ENCODE measurements at regions not wholly inside any gene's neighbourhood (a gene's known extent, or its start where the extent isn't known, plus 50 kb on each side); places are given as distances from the start of the nearest gene placed in this dataset.

DNA sequence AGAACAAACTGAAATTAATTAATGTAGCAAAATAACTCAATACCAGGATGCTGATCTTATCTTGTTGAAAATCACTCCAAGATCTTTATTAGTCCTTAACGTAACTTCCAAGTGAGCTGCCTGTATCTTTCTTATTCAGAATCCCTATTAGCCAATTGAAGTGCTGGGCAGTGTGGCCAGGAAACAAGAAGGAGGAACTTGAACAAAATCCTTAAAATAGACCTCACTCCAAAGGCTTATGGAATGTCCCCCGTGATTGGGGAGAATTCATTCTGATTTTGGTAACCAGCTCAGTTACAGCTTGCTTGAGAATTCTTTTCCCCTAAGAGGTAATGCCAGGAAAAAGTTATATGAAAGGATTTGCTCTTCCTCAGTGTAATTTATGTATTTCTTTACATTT lies 171.0 kb downstream of the DEPDC1B start:
- intact Hi-C loops (cut with DNase I; ENCODE audit: low total_unique reads), result no loop called here
- TF ChIP-seq, protein P1, sequence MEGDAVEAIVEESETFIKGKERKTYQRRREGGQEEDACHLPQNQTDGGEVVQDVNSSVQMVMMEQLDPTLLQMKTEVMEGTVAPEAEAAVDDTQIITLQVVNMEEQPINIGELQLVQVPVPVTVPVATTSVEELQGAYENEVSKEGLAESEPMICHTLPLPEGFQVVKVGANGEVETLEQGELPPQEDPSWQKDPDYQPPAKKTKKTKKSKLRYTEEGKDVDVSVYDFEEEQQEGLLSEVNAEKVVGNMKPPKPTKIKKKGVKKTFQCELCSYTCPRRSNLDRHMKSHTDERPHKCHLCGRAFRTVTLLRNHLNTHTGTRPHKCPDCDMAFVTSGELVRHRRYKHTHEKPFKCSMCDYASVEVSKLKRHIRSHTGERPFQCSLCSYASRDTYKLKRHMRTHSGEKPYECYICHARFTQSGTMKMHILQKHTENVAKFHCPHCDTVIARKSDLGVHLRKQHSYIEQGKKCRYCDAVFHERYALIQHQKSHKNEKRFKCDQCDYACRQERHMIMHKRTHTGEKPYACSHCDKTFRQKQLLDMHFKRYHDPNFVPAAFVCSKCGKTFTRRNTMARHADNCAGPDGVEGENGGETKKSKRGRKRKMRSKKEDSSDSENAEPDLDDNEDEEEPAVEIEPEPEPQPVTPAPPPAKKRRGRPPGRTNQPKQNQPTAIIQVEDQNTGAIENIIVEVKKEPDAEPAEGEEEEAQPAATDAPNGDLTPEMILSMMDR (IDR thresholded peaks at IDR 0.05), result no peak
- TF ChIP-seq POLR2A (IDR thresholded peaks at IDR 0.05), result no peak
- 40 to 43% methylated on average over 2 of the region's 2 CpGs for WGBS, 2 donors

DNA sequence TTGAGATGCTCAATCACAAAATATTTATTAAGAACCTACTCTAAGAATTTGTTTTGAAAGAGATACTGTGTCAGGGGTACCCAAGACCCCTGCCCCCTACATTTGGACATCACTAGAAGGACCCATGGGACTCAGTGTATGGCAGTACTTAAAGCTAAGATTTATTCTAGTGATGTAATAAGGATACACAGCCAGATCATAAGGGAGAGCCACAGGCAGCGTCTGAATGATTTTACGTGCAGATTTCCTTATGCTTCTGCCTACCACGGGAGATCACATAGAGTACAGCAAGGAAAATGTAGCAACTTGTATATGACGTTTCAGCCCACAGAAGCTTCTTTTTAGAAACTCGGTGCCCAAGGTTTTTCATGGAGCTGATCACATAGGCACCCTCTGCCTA lies 172.9 kb downstream of the DEPDC1B start:
- intact Hi-C loops (cut with DNase I; ENCODE audit: low total_unique reads), result no loop called here
- TF ChIP-seq, protein P1 (IDR thresholded peaks at IDR 0.05), result no peak
- TF ChIP-seq POLR2A (IDR thresholded peaks at IDR 0.05), result no peak
- DNase-seq (ENCODE audit: low spot score in 2 of 2), result no peak
- H3K4me3 ChIP-seq (ENCODE audit: low read depth, poor library complexity, severe bottlenecking), result no peak overlapping the region
- WGBS, 2 donors, result 47 to 57% methylated on average over 5 of the region's 5 CpGs

More for the DNA sequence above, 171.0 kb downstream of the DEPDC1B start:
- no peak for DNase-seq (ENCODE audit: low spot score in 2 of 2)
- H3K4me3 ChIP-seq (ENCODE audit: low read depth, poor library complexity, severe bottlenecking), result no peak overlapping the region

DNA sequence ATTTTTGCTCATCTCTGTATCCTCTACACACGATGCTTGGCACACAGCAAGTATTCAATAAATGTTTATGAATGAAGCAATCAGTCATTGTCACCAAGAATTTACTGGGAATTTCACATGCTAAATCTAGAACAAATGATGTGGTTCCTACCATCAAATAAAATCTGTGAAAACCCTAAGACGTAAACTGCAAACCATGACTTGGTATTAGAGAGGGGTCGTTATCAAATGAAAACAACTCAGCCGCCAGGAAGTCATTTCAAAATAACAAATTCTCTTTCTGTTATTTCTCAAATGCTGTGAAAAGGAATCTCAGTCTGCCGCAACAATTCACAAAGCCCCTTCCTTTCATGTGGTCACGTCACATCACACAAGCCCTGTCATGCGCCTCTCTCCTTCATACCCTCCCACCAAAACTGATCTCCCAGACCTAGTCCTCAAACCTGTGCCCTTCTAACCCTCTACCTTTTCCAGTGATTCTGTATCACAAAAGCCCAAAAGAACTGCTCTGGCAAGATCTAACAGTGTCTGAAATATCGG lies 173.6 kb downstream of the DEPDC1B start:
- TF ChIP-seq, protein P1 (IDR thresholded peaks at IDR 0.05), result no peak
- no peak for TF ChIP-seq POLR2A (IDR thresholded peaks at IDR 0.05)
- intact Hi-C loops (cut with DNase I; ENCODE audit: low total_unique reads), result no loop called here
- no peak for DNase-seq (ENCODE audit: low spot score in 2 of 2)
- 57 to 67% methylated on average over 8 of the region's 8 CpGs for WGBS, 2 donors
- H3K4me3 ChIP-seq (ENCODE audit: low read depth, poor library complexity, severe bottlenecking), result no peak overlapping the region

DNA sequence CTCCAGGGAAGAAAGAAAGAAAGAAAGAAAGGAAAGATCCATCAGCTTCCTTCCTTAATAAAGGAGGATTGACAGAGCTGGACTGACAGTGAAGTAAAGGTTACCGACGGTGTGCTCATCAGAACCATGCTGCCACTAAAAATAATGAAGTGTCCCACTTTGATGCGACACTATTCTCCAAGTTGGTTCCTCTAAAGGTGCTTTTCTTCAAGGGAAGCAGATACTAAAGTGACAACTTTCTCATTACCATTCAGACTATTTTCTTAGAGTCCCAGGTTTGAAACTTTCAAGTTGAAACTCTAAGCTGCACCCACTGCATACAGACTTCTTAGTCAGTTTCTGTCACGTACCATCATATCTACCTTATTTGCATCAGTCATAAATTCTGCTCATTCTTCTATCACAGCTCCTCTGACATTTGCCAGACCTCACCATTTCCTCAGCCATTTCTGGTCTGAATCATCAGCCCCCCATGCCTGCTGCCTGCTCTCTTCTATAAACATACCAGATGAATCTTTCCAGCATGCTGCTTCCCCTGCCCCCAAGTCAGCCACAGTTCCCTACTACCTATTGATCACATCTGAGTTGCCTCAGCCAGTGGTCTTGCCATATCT lies 177.6 kb downstream of the DEPDC1B start:
- TF ChIP-seq, protein P1 (IDR thresholded peaks at IDR 0.05), result no peak
- no peak for TF ChIP-seq POLR2A (IDR thresholded peaks at IDR 0.05)
- intact Hi-C loops (cut with DNase I; ENCODE audit: low total_unique reads), result no loop called here
- 69 to 82% methylated on average over 4 of the region's 4 CpGs for WGBS, 2 donors

DNA sequence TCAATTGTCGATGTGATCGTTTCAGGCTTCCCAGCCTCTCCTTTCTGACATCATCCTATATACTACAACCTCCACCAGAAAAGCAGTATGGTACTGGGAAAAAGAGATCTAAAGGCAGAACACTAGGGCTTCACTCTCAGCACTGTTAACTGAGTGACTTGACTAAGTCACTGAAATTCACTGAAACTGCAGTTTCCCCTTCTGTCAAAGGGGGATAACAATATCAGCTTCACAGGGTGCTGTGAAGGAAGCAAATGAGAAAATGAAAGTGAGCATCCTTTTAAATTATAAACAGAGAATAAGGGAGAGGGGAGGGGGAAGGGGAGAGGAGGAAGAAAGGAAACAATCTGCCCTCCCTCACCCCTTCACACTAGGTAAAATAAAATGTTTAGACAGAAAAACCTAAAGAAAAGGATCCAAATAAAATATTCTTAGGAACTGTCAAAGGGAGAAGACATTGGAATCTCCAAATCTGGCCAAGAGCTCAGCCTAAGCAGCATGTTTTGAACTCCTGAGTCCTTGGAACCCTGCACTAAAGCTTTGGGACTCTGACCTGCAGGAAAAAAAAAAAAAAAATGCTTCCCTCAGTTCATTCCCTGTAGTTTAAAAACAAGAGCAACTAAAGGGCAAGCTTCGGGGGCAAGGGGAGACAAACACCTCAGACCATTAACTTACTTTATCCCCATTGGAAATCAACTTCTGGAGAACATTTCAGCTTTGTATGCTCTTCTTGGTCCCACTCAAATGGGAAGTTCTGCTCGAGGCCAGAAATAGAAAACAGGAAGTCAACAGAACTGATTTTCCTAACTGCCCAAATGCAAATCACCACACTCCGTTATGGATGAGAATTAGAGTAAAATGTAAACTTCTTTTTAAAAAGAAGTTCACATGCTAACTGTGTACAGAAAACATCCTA lies 178.3 kb downstream of the DEPDC1B start:
- no peak overlapping the region for H3K4me3 ChIP-seq (ENCODE audit: low read depth, poor library complexity, severe bottlenecking)
- no peak for DNase-seq (ENCODE audit: low spot score in 2 of 2)
- WGBS, 2 donors, result 59 to 67% methylated on average over 5 of the region's 5 CpGs
- intact Hi-C loops (cut with DNase I; ENCODE audit: low total_unique reads), result no loop called here
- TF ChIP-seq, protein P1 (IDR thresholded peaks at IDR 0.05), result no peak
- no peak for TF ChIP-seq POLR2A (IDR thresholded peaks at IDR 0.05)

More for the DNA sequence above, 177.6 kb downstream of the DEPDC1B start:
- DNase-seq (ENCODE audit: low spot score in 2 of 2), result no peak
- no peak overlapping the region for H3K4me3 ChIP-seq (ENCODE audit: low read depth, poor library complexity, severe bottlenecking)
